ENCODE measurements at regions not wholly inside any gene's neighbourhood (a gene's known extent, or its start where the extent isn't known, plus 50 kb on each side); places are given as distances from the start of the nearest gene placed in this dataset.
"Not testable (repeated sequence)": the region's sequence is repeated elsewhere in the genome, so short reads cannot be mapped to it uniquely, and the experiment has no call there.

DNA sequence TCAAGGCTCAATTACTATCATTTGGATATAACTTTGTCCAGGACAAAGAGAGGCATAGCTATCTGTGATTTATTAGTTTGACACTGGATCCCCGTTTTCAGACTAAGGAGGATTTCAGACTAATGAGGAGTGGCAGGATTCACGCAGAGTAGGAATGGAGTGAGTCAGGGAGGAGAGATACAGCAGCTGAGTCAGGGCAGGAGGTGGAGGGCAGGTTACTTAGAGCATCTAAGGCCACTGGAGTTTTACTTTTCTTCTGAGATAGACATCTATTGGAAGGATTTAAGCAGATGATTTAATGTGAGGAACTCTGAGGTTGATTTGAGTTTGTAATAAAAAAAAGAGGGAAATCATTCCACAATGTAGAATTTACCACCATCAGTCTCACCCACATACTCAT, 110.6 kb downstream of the RPIA start:
- not testable (repeated sequence) for H3K27ac Mint-ChIP-seq; H3K9me3 ChIP-seq (ENCODE audit: control insufficient read depth, low read length); H3K4me1 Mint-ChIP-seq; H3K4me3 Mint-ChIP-seq; H3K27me3 Mint-ChIP-seq (ENCODE audit: insufficient read depth); H3K36me3 ChIP-seq (ENCODE audit: control insufficient read depth, insufficient read depth, low read length); H3K27ac ChIP-seq (ENCODE audit: low read depth, low read length); H3K27me3 ChIP-seq (ENCODE audit: control insufficient read depth, insufficient read depth, low read length, poor library complexity, severe bottlenecking); H3K36me3 Mint-ChIP-seq (ENCODE audit: low read depth); DNase-seq; H3K4me1 ChIP-seq (ENCODE audit: control insufficient read depth, insufficient read depth, low read length); H3K4me3 ChIP-seq (ENCODE audit: low read length); H3K9ac ChIP-seq (ENCODE audit: extremely low read depth, low read length, poor library complexity, severe bottlenecking)
- peaks cover 24% of the 10 kb centered on the region for H3K9me3 Mint-ChIP-seq
- WGBS, 2 experiments (ENCODE audit: insufficient coverage in 1 of 2, insufficient read length in 1 of 2), result 48 to 50% methylated on average over 2 of the region's 2 CpGs

GRCh38 chr2:88807237-88807962, 115.9 kb downstream of the RPIA start:
- Histone ChIP-seq H3K4me3 (ENCODE audit: low read length) (no peak overlapping the region), H3K9ac (ENCODE audit: extremely low read depth, low read length, poor library complexity, severe bottlenecking) (no peak overlapping the region), H3K4me1 (ENCODE audit: control insufficient read depth, insufficient read depth, low read length) (no peaks in the 10 kb centered on the region), H3K27me3 (ENCODE audit: control insufficient read depth, insufficient read depth, low read length, poor library complexity, severe bottlenecking) (no peaks in the 10 kb centered on the region), H3K27ac (ENCODE audit: low read depth, low read length) (no peak overlapping the region), H3K9me3 (ENCODE audit: control insufficient read depth, low read length) (no peaks in the 10 kb centered on the region), H3K36me3 (ENCODE audit: control insufficient read depth, insufficient read depth, low read length) (no peaks in the 10 kb centered on the region)
- Mint-ChIP-seq H3K27me3 (ENCODE audit: insufficient read depth) (no peaks in the 10 kb centered on the region), H3K9me3 (peaks cover 49% of the 10 kb centered on the region), H3K4me1 (no peaks in the 10 kb centered on the region), H3K4me3 (no peak overlapping the region), H3K36me3 (ENCODE audit: low read depth) (no peaks in the 10 kb centered on the region), H3K27ac (no peak overlapping the region)
- TF ChIP-seq, protein P1, sequence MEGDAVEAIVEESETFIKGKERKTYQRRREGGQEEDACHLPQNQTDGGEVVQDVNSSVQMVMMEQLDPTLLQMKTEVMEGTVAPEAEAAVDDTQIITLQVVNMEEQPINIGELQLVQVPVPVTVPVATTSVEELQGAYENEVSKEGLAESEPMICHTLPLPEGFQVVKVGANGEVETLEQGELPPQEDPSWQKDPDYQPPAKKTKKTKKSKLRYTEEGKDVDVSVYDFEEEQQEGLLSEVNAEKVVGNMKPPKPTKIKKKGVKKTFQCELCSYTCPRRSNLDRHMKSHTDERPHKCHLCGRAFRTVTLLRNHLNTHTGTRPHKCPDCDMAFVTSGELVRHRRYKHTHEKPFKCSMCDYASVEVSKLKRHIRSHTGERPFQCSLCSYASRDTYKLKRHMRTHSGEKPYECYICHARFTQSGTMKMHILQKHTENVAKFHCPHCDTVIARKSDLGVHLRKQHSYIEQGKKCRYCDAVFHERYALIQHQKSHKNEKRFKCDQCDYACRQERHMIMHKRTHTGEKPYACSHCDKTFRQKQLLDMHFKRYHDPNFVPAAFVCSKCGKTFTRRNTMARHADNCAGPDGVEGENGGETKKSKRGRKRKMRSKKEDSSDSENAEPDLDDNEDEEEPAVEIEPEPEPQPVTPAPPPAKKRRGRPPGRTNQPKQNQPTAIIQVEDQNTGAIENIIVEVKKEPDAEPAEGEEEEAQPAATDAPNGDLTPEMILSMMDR (conservative IDR thresholded peaks at IDR 0.05), result no peak
- 87 to 93% methylated on average over 2 to 5 of the region's 5 CpGs for WGBS, 2 experiments (ENCODE audit: insufficient coverage in 1 of 2, insufficient read length in 1 of 2)
- DNase-seq, result no peak

- Mint-ChIP-seq H3K4me3 (no peak overlapping the region), H3K27me3 (ENCODE audit: insufficient read depth) (no peaks in the 10 kb centered on the region), H3K27ac (no peak overlapping the region), H3K4me1 (no peaks in the 10 kb centered on the region), H3K9me3 (peaks cover 56% of the 10 kb centered on the region), H3K36me3 (ENCODE audit: low read depth) (no peaks in the 10 kb centered on the region)
- 83% methylated on average over 1 to 3 of the region's 3 CpGs for WGBS, 2 experiments (ENCODE audit: insufficient coverage in 1 of 2, insufficient read length in 1 of 2)
- Histone ChIP-seq H3K4me1 (ENCODE audit: control insufficient read depth, insufficient read depth, low read length) (no peaks in the 10 kb centered on the region), H3K27ac (ENCODE audit: low read depth, low read length) (no peak overlapping the region), H3K4me3 (ENCODE audit: low read length) (no peak overlapping the region), H3K9me3 (ENCODE audit: control insufficient read depth, low read length) (no peaks in the 10 kb centered on the region), H3K36me3 (ENCODE audit: control insufficient read depth, insufficient read depth, low read length) (no peaks in the 10 kb centered on the region), H3K27me3 (ENCODE audit: control insufficient read depth, insufficient read depth, low read length, poor library complexity, severe bottlenecking) (no peaks in the 10 kb centered on the region), H3K9ac (ENCODE audit: extremely low read depth, low read length, poor library complexity, severe bottlenecking) (no peak overlapping the region)
- no peak for DNase-seq
- TF ChIP-seq, protein P1 (conservative IDR thresholded peaks at IDR 0.05), result no peak
These were observed 116.6 kb downstream of the RPIA start for GRCh38 chr2:88808083-88808482.

DNA sequence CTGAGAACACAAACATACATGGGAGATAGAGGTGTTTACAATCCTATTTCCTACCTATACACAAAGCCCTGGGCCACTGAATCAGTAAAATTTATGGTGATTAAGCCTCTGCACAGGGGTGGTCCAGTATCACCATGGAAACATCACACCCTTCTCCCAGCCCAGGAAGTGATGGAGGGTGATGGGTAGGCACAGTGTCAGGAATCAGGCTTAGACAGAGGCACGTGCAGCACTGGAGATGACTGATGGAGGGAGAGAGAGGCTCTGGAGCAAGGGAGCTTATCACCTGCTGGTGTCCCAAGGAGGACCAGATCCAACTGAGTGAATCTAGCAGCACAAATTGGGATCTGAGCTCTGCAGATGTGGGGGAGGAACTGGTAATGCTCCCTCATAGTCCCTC, 117.2 kb downstream of the RPIA start:
- no peak for DNase-seq
- TF ChIP-seq, protein P1 (conservative IDR thresholded peaks at IDR 0.05), result no peak
- Histone ChIP-seq H3K9me3 (ENCODE audit: control insufficient read depth, low read length) (no peaks in the 10 kb centered on the region), H3K36me3 (ENCODE audit: control insufficient read depth, insufficient read depth, low read length) (no peaks in the 10 kb centered on the region), H3K4me1 (ENCODE audit: control insufficient read depth, insufficient read depth, low read length) (no peaks in the 10 kb centered on the region), H3K4me3 (ENCODE audit: low read length) (no peak overlapping the region), H3K27ac (ENCODE audit: low read depth, low read length) (no peak overlapping the region), H3K27me3 (ENCODE audit: control insufficient read depth, insufficient read depth, low read length, poor library complexity, severe bottlenecking) (no peaks in the 10 kb centered on the region), H3K9ac (ENCODE audit: extremely low read depth, low read length, poor library complexity, severe bottlenecking) (no peak overlapping the region)
- no peaks in the 10 kb centered on the region for H3K27me3 Mint-ChIP-seq (ENCODE audit: insufficient read depth)
- no peak overlapping the region for H3K4me3 Mint-ChIP-seq
- WGBS, 2 experiments (ENCODE audit: insufficient coverage in 1 of 2, insufficient read length in 1 of 2), result 60 to 74% methylated on average over 1 of the region's 1 CpG
- no peaks in the 10 kb centered on the region for H3K36me3 Mint-ChIP-seq (ENCODE audit: low read depth)
- peaks cover 61% of the 10 kb centered on the region for H3K9me3 Mint-ChIP-seq
- H3K27ac Mint-ChIP-seq, result no peak overlapping the region
- H3K4me1 Mint-ChIP-seq, result no peaks in the 10 kb centered on the region
